ENCODE measurements at regions not wholly inside any gene's neighbourhood (a gene's known extent, or its start where the extent isn't known, plus 50 kb on each side); places are given as distances from the start of the nearest gene placed in this dataset.

GRCh38 chr10:4205113-4205512 is 420.1 kb upstream of the KLF6 start:
- TF ChIP-seq, protein P1, sequence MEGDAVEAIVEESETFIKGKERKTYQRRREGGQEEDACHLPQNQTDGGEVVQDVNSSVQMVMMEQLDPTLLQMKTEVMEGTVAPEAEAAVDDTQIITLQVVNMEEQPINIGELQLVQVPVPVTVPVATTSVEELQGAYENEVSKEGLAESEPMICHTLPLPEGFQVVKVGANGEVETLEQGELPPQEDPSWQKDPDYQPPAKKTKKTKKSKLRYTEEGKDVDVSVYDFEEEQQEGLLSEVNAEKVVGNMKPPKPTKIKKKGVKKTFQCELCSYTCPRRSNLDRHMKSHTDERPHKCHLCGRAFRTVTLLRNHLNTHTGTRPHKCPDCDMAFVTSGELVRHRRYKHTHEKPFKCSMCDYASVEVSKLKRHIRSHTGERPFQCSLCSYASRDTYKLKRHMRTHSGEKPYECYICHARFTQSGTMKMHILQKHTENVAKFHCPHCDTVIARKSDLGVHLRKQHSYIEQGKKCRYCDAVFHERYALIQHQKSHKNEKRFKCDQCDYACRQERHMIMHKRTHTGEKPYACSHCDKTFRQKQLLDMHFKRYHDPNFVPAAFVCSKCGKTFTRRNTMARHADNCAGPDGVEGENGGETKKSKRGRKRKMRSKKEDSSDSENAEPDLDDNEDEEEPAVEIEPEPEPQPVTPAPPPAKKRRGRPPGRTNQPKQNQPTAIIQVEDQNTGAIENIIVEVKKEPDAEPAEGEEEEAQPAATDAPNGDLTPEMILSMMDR (IDR thresholded peaks at IDR 0.05), result no peak
- TF ChIP-seq, protein P2, sequence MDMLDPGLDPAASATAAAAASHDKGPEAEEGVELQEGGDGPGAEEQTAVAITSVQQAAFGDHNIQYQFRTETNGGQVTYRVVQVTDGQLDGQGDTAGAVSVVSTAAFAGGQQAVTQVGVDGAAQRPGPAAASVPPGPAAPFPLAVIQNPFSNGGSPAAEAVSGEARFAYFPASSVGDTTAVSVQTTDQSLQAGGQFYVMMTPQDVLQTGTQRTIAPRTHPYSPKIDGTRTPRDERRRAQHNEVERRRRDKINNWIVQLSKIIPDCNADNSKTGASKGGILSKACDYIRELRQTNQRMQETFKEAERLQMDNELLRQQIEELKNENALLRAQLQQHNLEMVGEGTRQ (CRISPR knock-in tag; IDR thresholded peaks at IDR 0.05), result no peak
- no peak for TF ChIP-seq JUN (CRISPR knock-in tag; IDR thresholded peaks at IDR 0.05)
- no peak for TF ChIP-seq ZNF263 (CRISPR knock-in tag; IDR thresholded peaks at IDR 0.05; ENCODE audit: low read depth)
- no peak for TF ChIP-seq NR1H2 (CRISPR knock-in tag; IDR thresholded peaks at IDR 0.05)
- no peak for TF ChIP-seq ZNF121 (CRISPR knock-in tag; IDR thresholded peaks at IDR 0.05)
